ENCODE measurements at regions not wholly inside any gene's neighbourhood (a gene's known extent, or its start where the extent isn't known, plus 50 kb on each side); places are given as distances from the start of the nearest gene placed in this dataset.
"Not testable (repeated sequence)": the region's sequence is repeated elsewhere in the genome, so short reads cannot be mapped to it uniquely, and the experiment has no call there.

- TF ChIP-seq ZFX (IDR thresholded peaks at IDR 0.05; ENCODE audit: borderline replicate concordance); CTCF (IDR thresholded peaks at IDR 0.05): not testable (repeated sequence)
These were observed 617.5 kb upstream of the SEMA6D start for GRCh38 chr15:47099801-47100200.
